ENCODE measurements at regions not wholly inside any gene's neighbourhood (a gene's known extent, or its start where the extent isn't known, plus 50 kb on each side); places are given as distances from the start of the nearest gene placed in this dataset.

- Mint-ChIP-seq H3K36me3 (no peaks in the 10 kb centered on the region), H3K4me1 (no peaks in the 10 kb centered on the region), H3K27ac (no peak overlapping the region), H3K9me3 (peaks cover 3 to 9% (median 9%) of the 10 kb centered on the region in 3 donors), H3K4me3 (no peak overlapping the region), H3K27me3 (no peaks in the 10 kb centered on the region)
These were observed 383.2 kb downstream of the SAMD5 start for GRCh38 chr6:147891671-147892070.

GRCh38 chr6:147892476-147892875 lies 384.0 kb downstream of the SAMD5 start:
- H3K27me3 Mint-ChIP-seq = no peaks in the 10 kb centered on the region
- H3K4me3 Mint-ChIP-seq = no peak overlapping the region
- peaks cover 3 to 6% (median 4%) of the 10 kb centered on the region in 3 donors for H3K9me3 Mint-ChIP-seq
- H3K27ac Mint-ChIP-seq = no peak overlapping the region
- H3K4me1 Mint-ChIP-seq = no peaks in the 10 kb centered on the region
- H3K36me3 Mint-ChIP-seq = no peaks in the 10 kb centered on the region

- H3K9me3 Mint-ChIP-seq = no peaks in the 10 kb centered on the region
- H3K27ac Mint-ChIP-seq = peak overlapping the region in 1 of 3 donors; percentile 13
- no peak overlapping the region for H3K4me3 Mint-ChIP-seq
- no peaks in the 10 kb centered on the region for H3K4me1 Mint-ChIP-seq
- H3K36me3 Mint-ChIP-seq = peaks cover 1% of the 10 kb centered on the region
- H3K27me3 Mint-ChIP-seq = no peaks in the 10 kb centered on the region
These were observed 386.8 kb downstream of the SAMD5 start for GRCh38 chr6:147895272-147895671.

GRCh38 chr6:147900247-147900830 lies 391.8 kb downstream of the SAMD5 start:
- no peak overlapping the region for H3K27ac Mint-ChIP-seq
- H3K4me1 Mint-ChIP-seq = no peaks in the 10 kb centered on the region
- no peaks in the 10 kb centered on the region for H3K9me3 Mint-ChIP-seq
- no peaks in the 10 kb centered on the region for H3K27me3 Mint-ChIP-seq
- H3K4me3 Mint-ChIP-seq = no peak overlapping the region
- peaks cover 1% of the 10 kb centered on the region for H3K36me3 Mint-ChIP-seq

GRCh38 chr6:147903321-147903720 lies 394.8 kb downstream of the SAMD5 start:
- Mint-ChIP-seq H3K4me1 (no peaks in the 10 kb centered on the region), H3K9me3 (peaks cover 0 to 2% (median 0%) of the 10 kb centered on the region in 3 donors), H3K4me3 (no peak overlapping the region), H3K27me3 (no peaks in the 10 kb centered on the region), H3K27ac (no peak overlapping the region), H3K36me3 (peaks cover 1% of the 10 kb centered on the region)

- no peaks in the 10 kb centered on the region for H3K36me3 Mint-ChIP-seq
- peaks cover 0 to 2% (median 0%) of the 10 kb centered on the region in 3 donors for H3K9me3 Mint-ChIP-seq
- no peak overlapping the region for H3K4me3 Mint-ChIP-seq
- H3K27ac Mint-ChIP-seq = no peak overlapping the region
- no peaks in the 10 kb centered on the region for H3K27me3 Mint-ChIP-seq
- no peaks in the 10 kb centered on the region for H3K4me1 Mint-ChIP-seq
These were observed 395.4 kb downstream of the SAMD5 start for GRCh38 chr6:147903931-147904330.

- Mint-ChIP-seq H3K27ac (no peak overlapping the region), H3K4me1 (no peaks in the 10 kb centered on the region), H3K27me3 (no peaks in the 10 kb centered on the region), H3K9me3 (peaks cover 0 to 2% (median 0%) of the 10 kb centered on the region in 3 donors), H3K4me3 (no peak overlapping the region), H3K36me3 (no peaks in the 10 kb centered on the region)
These were observed 395.9 kb downstream of the SAMD5 start for GRCh38 chr6:147904416-147904815.

- Mint-ChIP-seq H3K27me3 (no peaks in the 10 kb centered on the region), H3K9me3 (peaks cover 0 to 2% (median 0%) of the 10 kb centered on the region in 3 donors), H3K27ac (no peak overlapping the region), H3K4me3 (no peak overlapping the region), H3K4me1 (no peaks in the 10 kb centered on the region), H3K36me3 (no peaks in the 10 kb centered on the region)
These were observed 397.2 kb downstream of the SAMD5 start for GRCh38 chr6:147905711-147906110.

GRCh38 chr6:147906361-147906760 lies 397.9 kb downstream of the SAMD5 start:
- H3K4me3 Mint-ChIP-seq = no peak overlapping the region
- H3K9me3 Mint-ChIP-seq = peaks cover 0 to 2% (median 0%) of the 10 kb centered on the region in 3 donors
- H3K36me3 Mint-ChIP-seq = no peaks in the 10 kb centered on the region
- no peaks in the 10 kb centered on the region for H3K27me3 Mint-ChIP-seq
- no peak overlapping the region for H3K27ac Mint-ChIP-seq
- no peaks in the 10 kb centered on the region for H3K4me1 Mint-ChIP-seq

GRCh38 chr6:147909640-147910039 lies 401.1 kb downstream of the SAMD5 start:
- H3K36me3 Mint-ChIP-seq = no peaks in the 10 kb centered on the region
- H3K4me3 Mint-ChIP-seq = no peak overlapping the region
- H3K27ac Mint-ChIP-seq = no peak overlapping the region
- no peaks in the 10 kb centered on the region for H3K27me3 Mint-ChIP-seq
- H3K9me3 Mint-ChIP-seq = peaks cover 0 to 5% (median 2%) of the 10 kb centered on the region in 3 donors
- H3K4me1 Mint-ChIP-seq = no peaks in the 10 kb centered on the region

- peaks cover 0 to 5% (median 2%) of the 10 kb centered on the region in 3 donors for H3K9me3 Mint-ChIP-seq
- no peak overlapping the region for H3K4me3 Mint-ChIP-seq
- no peaks in the 10 kb centered on the region for H3K27me3 Mint-ChIP-seq
- no peaks in the 10 kb centered on the region for H3K36me3 Mint-ChIP-seq
- H3K27ac Mint-ChIP-seq = no peak overlapping the region
- H3K4me1 Mint-ChIP-seq = no peaks in the 10 kb centered on the region
These were observed 401.8 kb downstream of the SAMD5 start for GRCh38 chr6:147910281-147910680.

GRCh38 chr6:147911057-147911456 lies 402.6 kb downstream of the SAMD5 start:
- Mint-ChIP-seq H3K27ac (no peak overlapping the region), H3K27me3 (no peaks in the 10 kb centered on the region), H3K4me3 (no peak overlapping the region), H3K9me3 (peaks cover 0 to 5% (median 0%) of the 10 kb centered on the region in 3 donors), H3K4me1 (no peaks in the 10 kb centered on the region), H3K36me3 (no peaks in the 10 kb centered on the region)

- peaks cover 0 to 5% (median 0%) of the 10 kb centered on the region in 3 donors for H3K9me3 Mint-ChIP-seq
- no peak overlapping the region for H3K27ac Mint-ChIP-seq
- no peaks in the 10 kb centered on the region for H3K4me1 Mint-ChIP-seq
- H3K4me3 Mint-ChIP-seq = no peak overlapping the region
- H3K36me3 Mint-ChIP-seq = no peaks in the 10 kb centered on the region
- no peaks in the 10 kb centered on the region for H3K27me3 Mint-ChIP-seq
These were observed 403.2 kb downstream of the SAMD5 start for GRCh38 chr6:147911686-147912085.

GRCh38 chr6:147922799-147923198 lies 414.3 kb downstream of the SAMD5 start:
- no peaks in the 10 kb centered on the region for H3K4me1 Mint-ChIP-seq
- H3K27me3 Mint-ChIP-seq = no peaks in the 10 kb centered on the region
- H3K36me3 Mint-ChIP-seq = no peaks in the 10 kb centered on the region
- H3K4me3 Mint-ChIP-seq = no peak overlapping the region
- no peak overlapping the region for H3K27ac Mint-ChIP-seq
- peaks cover 2 to 18% (median 4%) of the 10 kb centered on the region in 3 donors for H3K9me3 Mint-ChIP-seq

GRCh38 chr6:147924598-147924997 lies 416.1 kb downstream of the SAMD5 start:
- no peaks in the 10 kb centered on the region for H3K4me1 Mint-ChIP-seq
- H3K27ac Mint-ChIP-seq = no peak overlapping the region
- H3K4me3 Mint-ChIP-seq = no peak overlapping the region
- H3K9me3 Mint-ChIP-seq = peaks cover 0 to 22% (median 4%) of the 10 kb centered on the region in 3 donors
- H3K27me3 Mint-ChIP-seq = no peaks in the 10 kb centered on the region
- H3K36me3 Mint-ChIP-seq = no peaks in the 10 kb centered on the region

GRCh38 chr6:147925826-147926225 lies 416.8 kb upstream of the SASH1 start:
- Mint-ChIP-seq H3K4me1 (no peaks in the 10 kb centered on the region), H3K36me3 (no peaks in the 10 kb centered on the region), H3K4me3 (no peak overlapping the region), H3K27ac (no peak overlapping the region), H3K27me3 (no peaks in the 10 kb centered on the region), H3K9me3 (peaks cover 3 to 26% (median 6%) of the 10 kb centered on the region in 3 donors)
